B cell (primary cell): ENCODE measurements at regions not wholly inside any gene's neighbourhood (a gene's known extent, or its start where the extent isn't known, plus 50 kb on each side); places are given as distances from the start of the nearest gene placed in this dataset.
"Not testable (repeated sequence)": the region's sequence is repeated elsewhere in the genome, so short reads cannot be mapped to it uniquely, and the experiment has no call there.

Source experiments
- ATAC-seq: fragments of 200-7000 bp; cut with Tn5 transposase; one replicate; pipeline ENCODE4 v1.10.0; 2021; ENCODE audit warnings: low read depth, mild to moderate bottlenecking, moderate number of reproducible peaks, moderate library complexity
- CTCF ChIA-PET: fragments of 350-600 bp; sonication (Branson Sonifier 250); formaldehyde crosslinking; loops from one replicate; lab custom pipeline; 2021; ENCODE audit warnings: antibody characterized with exemption, inconsistent platforms; lab: Charles Lee
- POLR2A ChIA-PET: fragments of 350-600 bp; sonication (Branson Sonifier 250); formaldehyde crosslinking; loops from one replicate; lab custom pipeline; 2021; ENCODE audit warnings: antibody characterized with exemption; lab: Charles Lee
- DNase-seq: peaks from one replicate; pipeline ENCODE4 v3.0.0; 2013
- H2AFZ ChIP-seq: 2 replicates; pipeline ENCODE4 v1.6.1; 2012; ENCODE audit warnings: mild to moderate bottlenecking, low read depth, low read length; ENCODE audit not compliant: insufficient read depth, poor library complexity, severe bottlenecking
- H3K27ac ChIP-seq, 2 donors: 1 replicate in 1 of 2; 2 replicates in 1 of 2; pipeline ENCODE4 v1.5.1; 2012 to 2013; ENCODE audit warnings: low read length in 2 of 2, mild to moderate bottlenecking in 2 of 2, moderate library complexity in 1 of 2
- H3K27me3 ChIP-seq, 4 experiments: fragments of 200-600 bp in 1 of 4; sonication (generic) in 1 of 4; replicated peaks in 1 of 4; 1 replicate in 2 of 4; 2 replicates in 2 of 4; pipeline versions ENCODE4 v1.6.1 to v1.7.0; 2013 to 2016; ENCODE audit warnings: low read length in 3 of 4, mild to moderate bottlenecking in 2 of 4, mixed read lengths in 1 of 4, moderate library complexity in 1 of 4; ENCODE audit not compliant: insufficient read depth in 4 of 4, control insufficient read depth in 3 of 4; ENCODE audit errors: control extremely low read depth in 1 of 4
- H3K36me3 ChIP-seq, 2 experiments: replicated peaks in 1 of 2; 1 replicate in 1 of 2; 2 replicates in 1 of 2; pipeline versions ENCODE4 v1.6.1 to v1.7.1; 2013; ENCODE audit warnings: low read length in 1 of 2; ENCODE audit not compliant: insufficient read depth in 2 of 2, control insufficient read depth in 1 of 2; ENCODE audit errors: control extremely low read depth in 1 of 2, extremely low read depth in 1 of 2
- H3K4me1 ChIP-seq, 2 donors: fragments of 200-600 bp in 1 of 2; sonication (generic) in 1 of 2; 1 replicate in 1 of 2; 2 replicates in 1 of 2; pipeline versions ENCODE4 v1.5.1 to v1.6.1; 2013 to 2017; ENCODE audit warnings: low read length in 2 of 2; ENCODE audit not compliant: control insufficient read depth in 2 of 2, insufficient read depth in 2 of 2
- H3K4me2 ChIP-seq: replicated peaks from 2 replicates; pipeline ENCODE3; 2012; ENCODE audit warnings: mild to moderate bottlenecking, low read depth, low read length; ENCODE audit not compliant: poor library complexity, severe bottlenecking
- H3K4me3 ChIP-seq, 5 experiments: fragments of 200-600 bp in 1 of 5; sonication (generic) in 1 of 5; 1 replicate in 3 of 5; 2 replicates in 2 of 5; pipeline versions ENCODE4 v1.5.1 to v1.7.0; 2011 to 2016; ENCODE audit warnings: low read length in 4 of 5, mild to moderate bottlenecking in 4 of 5, low read depth in 2 of 5, control low read depth in 1 of 5, moderate library complexity in 1 of 5; ENCODE audit not compliant: insufficient read depth in 1 of 5; ENCODE audit errors: control extremely low read depth in 1 of 5, extremely low read depth in 1 of 5
- H3K79me2 ChIP-seq: fragments of 200-600 bp; sonication (generic); one replicate; pipeline ENCODE4 v1.6.0; 2016; ENCODE audit warnings: low read length; ENCODE audit not compliant: control insufficient read depth, insufficient read depth
- H3K9ac ChIP-seq: fragments of 200-600 bp; sonication (generic); 2 replicates; pipeline ENCODE4 v1.6.1; 2017; ENCODE audit warnings: mild to moderate bottlenecking, low read length, moderate library complexity
- H3K9me3 ChIP-seq, 3 donors: one replicate each; pipeline versions ENCODE4 v1.6.1 to v1.7.1; 2013; ENCODE audit warnings: low read length in 2 of 3; ENCODE audit not compliant: control insufficient read depth in 2 of 3, insufficient read depth in 1 of 3; ENCODE audit errors: control extremely low read depth in 1 of 3
- H4K20me1 ChIP-seq: 2 replicates; pipeline ENCODE4 v1.6.0; 2012; ENCODE audit warnings: mild to moderate bottlenecking, low read length; ENCODE audit not compliant: insufficient read depth, control insufficient read depth, poor library complexity, severe bottlenecking
- H3K27ac Mint-ChIP-seq: one replicate; pipeline ENCODE4 v1.8.0; 2021; ENCODE audit warnings: mixed read lengths
- H3K27me3 Mint-ChIP-seq: one replicate; pipeline ENCODE4 v1.8.0; 2021; ENCODE audit warnings: mixed read lengths
- H3K4me1 Mint-ChIP-seq: one replicate; pipeline ENCODE4 v1.8.0; 2021; ENCODE audit warnings: mixed read lengths
- H3K4me3 Mint-ChIP-seq: one replicate; pipeline ENCODE4 v1.8.0; 2021; ENCODE audit warnings: mixed read lengths
- H3K9me3 Mint-ChIP-seq: one replicate; pipeline ENCODE4 v1.8.0; 2022; ENCODE audit warnings: mixed read lengths; ENCODE audit not compliant: insufficient read depth
- CTCF ChIP-seq: fragments of 200-600 bp; IDR thresholded peaks from one replicate; pipeline ENCODE4 v1.8.0; 2022; ENCODE audit warnings: antibody characterized with exemption, mild to moderate bottlenecking
- EZH2 ChIP-seq: IDR thresholded peaks from 2 replicates; pipeline ENCODE4 v1.6.1; 2012; ENCODE audit warnings: borderline replicate concordance, low read depth, mild to moderate bottlenecking, moderate library complexity, low read length; ENCODE audit not compliant: insufficient read depth, poor library complexity, severe bottlenecking
- WGBS: methylation state at CpG from one replicate; pipeline ENCODE4 v1.1.5; 2013; ENCODE audit warnings: missing lambda C conversion rate; ENCODE audit not compliant: insufficient coverage; 5-methylcytosine and 5-hydroxymethylcytosine counted together
- intact Hi-C: fragments of 100-400 bp; cut with micrococcal nuclease; formaldehyde crosslinking; loops from one replicate; pipeline ENCODE4 v1.10.0; 2022

- 40% methylated on average over 1 of the region's 2 CpGs for WGBS
- TF ChIP-seq CTCF = no peak
- TF ChIP-seq EZH2 = no peak
- no peaks in the 10 kb centered on the region for H4K20me1 ChIP-seq
- intact Hi-C loops = no loop called here
- Mint-ChIP-seq H3K4me3 (no peak overlapping the region), H3K4me1 (no peaks in the 10 kb centered on the region), H3K27ac (no peak overlapping the region), H3K9me3 (peaks cover 3% of the 10 kb centered on the region), H3K27me3 (no peaks in the 10 kb centered on the region)
- H3K36me3 ChIP-seq = no peaks in the 10 kb centered on the region
- H2AFZ ChIP-seq = no peak overlapping the region
- no peaks in the 10 kb centered on the region for H3K79me2 ChIP-seq
- CTCF ChIA-PET = no interaction called here
- H3K27ac ChIP-seq = no peak overlapping the region
- no peak overlapping the region for H3K9ac ChIP-seq
- POLR2A ChIA-PET = no interaction called here
- H3K27me3 ChIP-seq = no peaks in the 10 kb centered on the region
- ATAC-seq (no peak), DNase-seq (no peak)
- no peaks in the 10 kb centered on the region for H3K4me1 ChIP-seq
- H3K4me3 ChIP-seq = no peak overlapping the region
- H3K9me3 ChIP-seq = peaks cover 1 to 15% (median 8%) of the 10 kb centered on the region in 3 donors
- no peak overlapping the region for H3K4me2 ChIP-seq
These were observed 616.9 kb upstream of the GBE1 start for GRCh38 chr3:82378392-82378791.

GRCh38 chr3:82376883-82377282 is 615.4 kb upstream of the GBE1 start:
- H3K9ac ChIP-seq = no peak overlapping the region
- WGBS = 92% methylated on average over 2 of the region's 3 CpGs

GRCh38 chr3:82373833-82374232 is 612.4 kb upstream of the GBE1 start:
- H3K27ac Mint-ChIP-seq, H3K4me3 Mint-ChIP-seq, H3K27me3 ChIP-seq, H3K4me3 ChIP-seq, H3K9me3 Mint-ChIP-seq, ATAC-seq, H3K4me2 ChIP-seq, H3K27me3 Mint-ChIP-seq, H3K36me3 ChIP-seq, CTCF ChIA-PET, H4K20me1 ChIP-seq, H3K79me2 ChIP-seq, intact Hi-C loops, H3K9ac ChIP-seq, DNase-seq, H3K27ac ChIP-seq, H2AFZ ChIP-seq, POLR2A ChIA-PET, H3K4me1 Mint-ChIP-seq, H3K4me1 ChIP-seq: not testable (repeated sequence)
- H3K9me3 ChIP-seq = peaks cover 1 to 15% (median 8%) of the 10 kb centered on the region in 3 donors
- no CpG with 5 or more reads among the region's 4 CpGs for WGBS

More at GRCh38 chr3:82376883-82377282, 615.4 kb upstream of the GBE1 start:
- H3K79me2 ChIP-seq = no peaks in the 10 kb centered on the region
- no peak overlapping the region for H3K4me3 ChIP-seq
- no peaks in the 10 kb centered on the region for H3K36me3 ChIP-seq
- ChIA-PET CTCF (no interaction called here), POLR2A (no interaction called here)
- no peak for TF ChIP-seq CTCF
- no peak for TF ChIP-seq EZH2
- H3K9me3 ChIP-seq = peaks cover 1 to 15% (median 8%) of the 10 kb centered on the region in 3 donors
- H3K27ac Mint-ChIP-seq = no peak overlapping the region
- no peak for DNase-seq
- no peak overlapping the region for H2AFZ ChIP-seq
- no peaks in the 10 kb centered on the region for H3K4me1 Mint-ChIP-seq
- no peaks in the 10 kb centered on the region for H3K4me1 ChIP-seq
- H3K4me2 ChIP-seq = no peak overlapping the region
- H4K20me1 ChIP-seq = no peaks in the 10 kb centered on the region
- H3K27me3 ChIP-seq = no peaks in the 10 kb centered on the region
- H3K9me3 Mint-ChIP-seq = peaks cover 6% of the 10 kb centered on the region
- intact Hi-C loops = no loop called here
- no peak overlapping the region for H3K27ac ChIP-seq
- ATAC-seq = no peak
- no peaks in the 10 kb centered on the region for H3K27me3 Mint-ChIP-seq
- no peak overlapping the region for H3K4me3 Mint-ChIP-seq
